GM12891 (cell line): ENCODE measurements at regions not wholly inside any gene's neighbourhood (a gene's known extent, or its start where the extent isn't known, plus 50 kb on each side); places are given as distances from the start of the nearest gene placed in this dataset.

Experiments used
- DNase-seq: peaks from one replicate; pipeline ENCODE4 v3.0.0; 2011; ENCODE audit warnings: low spot score; ENCODE audit not compliant: insufficient read length
- FAIRE-seq: peaks from 2 replicates; lab custom pipeline; 2011; peaks lifted over from hg19 to GRCh38; lab: Jason Lieb, UNC
- PAX5 ChIP-seq: IDR thresholded peaks from 2 replicates; pipeline ENCODE4 v1.6.1; 2011; ENCODE audit warnings: low read length, moderate library complexity, mild to moderate bottlenecking; ENCODE audit not compliant: insufficient read depth, severe bottlenecking
- POLR2A ChIP-seq: IDR thresholded peaks from 2 replicates; pipeline ENCODE4 v1.6.1; 2011; ENCODE audit warnings: low read depth, low read length, control low read depth
- POLR2AphosphoS5 ChIP-seq: IDR thresholded peaks from 2 replicates; pipeline ENCODE4 v1.6.1; 2011; ENCODE audit warnings: low read depth, low read length, control low read depth
- POU2F2 ChIP-seq: IDR thresholded peaks from 2 replicates; pipeline ENCODE4 v1.6.1; 2011; ENCODE audit warnings: low read depth, mild to moderate bottlenecking, control low read depth, low read length, moderate library complexity
- SPI1 ChIP-seq: IDR thresholded peaks from 2 replicates; pipeline ENCODE4 v1.6.1; 2011; ENCODE audit warnings: low read depth, low read length, control low read depth
- TAF1 ChIP-seq: IDR thresholded peaks from 2 replicates; pipeline ENCODE4 v1.6.1; 2011; ENCODE audit warnings: low read depth, low read length, control low read depth

DNA sequence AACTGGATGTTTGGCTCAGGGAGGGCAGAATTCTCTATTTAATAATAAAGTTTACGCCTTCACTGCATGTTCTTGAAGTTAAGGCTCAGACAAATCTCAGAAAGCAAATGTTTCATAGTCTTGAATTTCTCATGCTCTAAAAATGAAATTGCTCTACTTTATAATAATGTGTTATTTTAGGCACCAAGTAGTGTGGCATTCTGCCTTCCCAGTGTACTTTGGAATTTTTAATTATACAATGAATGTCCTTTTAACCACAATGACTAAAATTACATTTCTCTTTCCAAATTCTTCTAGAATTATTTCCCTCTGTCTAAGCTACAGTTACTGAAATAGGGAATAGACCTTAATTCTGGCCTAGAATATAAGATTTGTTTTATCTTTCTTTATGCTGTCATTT lies 97.9 kb upstream of the PDE5A start:
- FAIRE-seq (no peak), DNase-seq (no peak)
- TF ChIP-seq TAF1 = no peak
- no peak for TF ChIP-seq POU2F2
- no peak for TF ChIP-seq POLR2A
- no peak for TF ChIP-seq POLR2AphosphoS5
- TF ChIP-seq PAX5 = no peak

- FAIRE-seq (no peak), DNase-seq (no peak)
- TF ChIP-seq POU2F2 = no peak
- TF ChIP-seq POLR2AphosphoS5 = no peak
- no peak for TF ChIP-seq TAF1
- TF ChIP-seq SPI1 = no peak
- TF ChIP-seq POLR2A = no peak
- TF ChIP-seq PAX5 = no peak
Observed at GRCh38 chr4:119725688-119726330, 97.2 kb upstream of the PDE5A start.

DNA sequence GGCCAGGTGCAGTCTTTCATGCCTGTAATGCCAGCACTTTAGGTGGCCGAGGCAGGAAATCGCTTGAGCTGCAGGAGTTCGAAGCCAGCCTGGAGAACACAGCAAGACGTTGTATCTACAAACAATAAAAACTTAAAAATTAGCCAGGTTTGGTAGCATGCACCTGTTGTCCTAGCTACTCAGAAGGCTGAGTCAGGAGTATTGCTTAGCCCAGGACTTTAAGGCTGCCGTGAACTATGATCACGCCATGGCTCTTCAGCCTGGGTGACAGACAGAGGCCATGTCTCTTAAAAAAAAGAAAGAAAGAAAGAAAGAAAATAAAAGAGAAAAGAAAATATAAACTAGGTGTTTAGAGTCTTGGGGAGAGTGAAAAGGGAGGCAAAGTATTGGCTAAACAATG lies 96.4 kb upstream of the PDE5A start:
- no peak for TF ChIP-seq TAF1
- TF ChIP-seq SPI1 = no peak
- no peak for TF ChIP-seq PAX5
- no peak for TF ChIP-seq POLR2A
- no peak for TF ChIP-seq POLR2AphosphoS5
- TF ChIP-seq POU2F2 = no peak
- FAIRE-seq = no peak
- DNase-seq = no peak

- no peak for FAIRE-seq
- TF ChIP-seq POU2F2 = no peak
- no peak for TF ChIP-seq TAF1
- no peak for DNase-seq
Observed at GRCh38 chr4:119722670-119723069, 94.1 kb upstream of the PDE5A start.

DNA sequence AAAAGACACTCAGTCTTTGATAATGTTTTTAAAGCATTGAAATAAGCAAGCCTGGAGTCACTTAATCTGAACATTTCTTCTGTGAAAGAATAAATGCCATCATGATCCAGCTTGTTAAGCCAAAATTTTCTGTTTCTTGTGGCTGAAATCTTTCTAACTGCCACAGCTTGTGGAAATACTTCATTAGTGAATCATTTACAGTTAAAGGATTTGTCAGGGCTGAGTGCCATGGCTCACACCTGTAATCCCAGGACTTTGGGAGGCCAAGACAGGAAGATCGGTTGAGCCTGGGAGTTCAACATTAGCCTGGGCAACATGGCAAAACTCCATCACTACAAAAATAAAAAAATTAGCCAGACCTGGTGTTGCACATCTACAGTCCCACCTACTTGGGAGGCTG lies 93.3 kb upstream of the PDE5A start:
- no peak for FAIRE-seq
- DNase-seq = no peak

DNA sequence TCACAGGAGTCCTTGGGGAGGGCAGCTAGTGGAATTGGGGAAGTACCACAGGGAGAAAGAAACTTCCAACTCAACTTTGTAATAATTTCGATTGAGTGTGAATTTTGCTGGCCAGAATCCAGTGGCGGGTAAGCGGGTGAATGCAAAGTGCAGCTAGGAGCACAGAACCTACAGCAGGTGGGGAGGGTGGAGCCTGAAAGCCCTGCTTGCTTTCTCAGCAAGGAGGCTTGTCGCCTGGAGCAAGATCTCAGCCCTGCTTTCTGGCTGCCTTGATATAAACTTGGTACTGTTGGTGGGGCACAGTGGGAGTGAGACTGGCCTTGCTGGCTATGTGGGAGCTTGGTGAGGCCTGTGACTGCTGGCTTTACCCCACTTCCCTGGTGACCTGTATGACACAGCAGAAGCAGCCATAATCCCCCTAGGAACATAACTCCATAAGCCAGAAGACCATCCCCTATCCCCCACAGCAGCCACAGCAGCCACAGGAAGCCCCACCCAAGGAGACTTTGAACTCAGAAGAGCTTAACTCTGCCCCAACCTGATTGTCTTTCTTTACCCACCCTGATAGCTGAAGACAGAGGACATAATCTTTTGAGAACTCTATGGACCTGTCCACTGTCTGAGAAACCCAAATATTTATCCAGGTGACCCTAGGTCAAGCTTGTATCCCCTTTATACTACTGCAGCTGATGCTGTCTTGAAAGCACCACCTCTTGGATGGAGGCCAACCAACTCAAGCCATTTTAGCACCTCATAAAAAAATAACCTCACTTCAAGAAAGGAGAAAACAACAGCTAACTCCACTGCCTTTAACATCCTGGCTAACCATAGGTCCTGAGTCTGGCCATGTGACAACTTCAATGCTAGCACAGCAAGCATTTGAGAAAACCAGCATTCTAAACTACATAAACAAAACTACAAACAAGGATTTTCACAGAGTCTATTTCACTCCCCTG lies 87.2 kb upstream of the PDE5A start:
- FAIRE-seq (no peak), DNase-seq (no peak)

More for the DNA sequence above, 93.3 kb upstream of the PDE5A start:
- no peak for TF ChIP-seq POLR2AphosphoS5
- TF ChIP-seq PAX5 = no peak
- no peak for TF ChIP-seq POLR2A
- no peak for TF ChIP-seq POU2F2
- no peak for TF ChIP-seq SPI1
- no peak for TF ChIP-seq TAF1

DNA sequence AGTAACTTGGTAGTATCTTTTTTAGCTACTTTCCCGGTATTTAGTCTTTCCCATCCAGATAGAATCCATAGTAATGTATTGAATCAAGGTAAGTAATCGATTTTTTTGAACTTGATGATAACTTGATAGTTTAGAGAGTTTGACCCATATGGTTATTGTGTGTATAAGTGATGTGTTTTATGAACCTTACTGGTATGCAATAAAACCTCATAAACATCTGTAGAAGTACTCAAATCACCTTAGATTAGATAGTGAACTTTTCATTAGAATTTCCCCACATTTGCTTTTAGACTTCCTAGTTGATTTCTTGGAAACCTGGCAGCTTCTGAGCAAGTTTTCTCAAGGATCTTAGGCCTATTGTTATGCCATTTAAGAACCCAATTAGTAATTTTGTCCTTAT lies 80.8 kb upstream of the PDE5A start:
- TF ChIP-seq POU2F2 (no peak), TAF1 (no peak), POLR2A (no peak), POLR2AphosphoS5 (no peak), SPI1 (no peak), PAX5 (no peak)
- FAIRE-seq (no peak), DNase-seq (no peak)

More for the DNA sequence above, 87.2 kb upstream of the PDE5A start:
- TF ChIP-seq TAF1 = no peak
- no peak for TF ChIP-seq SPI1
- no peak for TF ChIP-seq POLR2AphosphoS5
- no peak for TF ChIP-seq POLR2A
- TF ChIP-seq POU2F2 = no peak
- TF ChIP-seq PAX5 = no peak

DNA sequence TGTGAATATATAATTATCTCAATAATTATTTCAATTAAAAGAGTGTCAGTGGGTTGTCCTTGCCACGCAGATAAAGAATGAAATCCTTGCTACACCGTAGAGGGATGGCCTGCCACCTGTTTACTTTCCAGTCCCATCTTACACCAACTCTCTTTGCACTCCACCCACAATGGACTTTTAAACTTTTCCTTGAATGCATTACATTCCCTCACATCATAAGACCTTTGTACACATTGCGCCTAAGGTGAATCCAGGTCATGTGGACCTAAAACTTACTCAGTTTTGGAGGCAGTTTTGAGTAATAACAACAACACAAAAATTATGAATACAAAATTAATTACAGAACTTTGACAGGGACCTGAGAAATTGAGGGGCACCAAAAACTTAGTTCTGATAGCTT lies 78.7 kb upstream of the PDE5A start:
- no peak for TF ChIP-seq PAX5
- TF ChIP-seq SPI1 = no peak
- no peak for TF ChIP-seq POLR2AphosphoS5
- TF ChIP-seq TAF1 = no peak
- no peak for TF ChIP-seq POU2F2
- TF ChIP-seq POLR2A = no peak
- no peak for FAIRE-seq
- DNase-seq = no peak

- DNase-seq = no peak
- no peak for TF ChIP-seq POLR2AphosphoS5
- TF ChIP-seq PAX5 = no peak
- TF ChIP-seq POLR2A = no peak
- TF ChIP-seq POU2F2 = no peak
- TF ChIP-seq SPI1 = no peak
- TF ChIP-seq TAF1 = no peak
- no peak for FAIRE-seq
Observed at GRCh38 chr4:119706804-119707203, 78.2 kb upstream of the PDE5A start.
